Epithelial cell of esophagus (primary cell): ENCODE measurements at regions not wholly inside any gene's neighbourhood (a gene's known extent, or its start where the extent isn't known, plus 50 kb on each side); places are given as distances from the start of the nearest gene placed in this dataset.

Source experiments
- DNase-seq: peaks from one replicate; pipeline ENCODE4 v3.0.0; 2010; ENCODE audit warnings: low read depth
- H3K4me3 ChIP-seq: 2 replicates; pipeline ENCODE4 v1.5.1; 2011; ENCODE audit warnings: mild to moderate bottlenecking, low read length, control low read depth
- TF ChIP-seq, protein P1 (sequence below): IDR thresholded peaks from 2 replicates; pipeline ENCODE4 v1.5.1; 2011; ENCODE audit warnings: low read depth, mild to moderate bottlenecking, low read length, control low read depth, inconsistent platforms; ENCODE audit not compliant: insufficient read depth; ENCODE audit errors: missing control alignments

DNA sequence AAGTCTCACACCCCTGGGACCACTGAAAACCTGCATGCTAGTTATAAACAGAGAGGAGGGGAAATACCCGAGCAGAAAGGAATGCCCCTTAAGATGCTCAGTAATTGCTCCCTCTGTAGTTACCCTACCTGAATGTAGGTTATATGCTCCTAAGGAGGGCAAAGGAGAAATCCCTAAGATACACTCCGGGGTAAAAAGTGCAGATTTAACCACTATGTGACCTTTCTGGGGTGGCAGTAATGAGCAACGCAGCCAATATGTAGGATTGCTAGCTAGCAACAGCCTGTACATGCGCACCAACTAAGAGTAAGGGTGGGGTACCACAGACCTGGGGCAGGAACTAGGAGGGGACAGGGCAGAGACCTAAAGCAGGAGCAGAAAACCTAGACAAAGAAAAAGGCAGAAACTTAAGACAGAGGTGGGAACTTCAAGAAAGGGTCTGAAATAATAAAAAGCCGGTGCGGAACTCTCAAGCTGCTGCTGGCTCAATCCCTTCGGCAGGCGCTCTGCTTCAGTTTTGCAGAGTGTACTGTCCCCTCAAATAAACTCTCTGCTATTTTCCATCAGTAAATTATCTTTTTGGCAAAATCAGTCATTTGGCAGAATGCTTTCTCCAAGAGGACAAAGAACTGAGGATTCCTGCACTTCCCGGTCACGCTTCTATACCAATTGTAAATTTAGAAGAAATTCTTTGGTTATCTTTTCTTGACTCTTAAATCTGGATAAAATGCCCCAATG lies 823.8 kb downstream of the CDH11 start:
- TF ChIP-seq, protein P1, sequence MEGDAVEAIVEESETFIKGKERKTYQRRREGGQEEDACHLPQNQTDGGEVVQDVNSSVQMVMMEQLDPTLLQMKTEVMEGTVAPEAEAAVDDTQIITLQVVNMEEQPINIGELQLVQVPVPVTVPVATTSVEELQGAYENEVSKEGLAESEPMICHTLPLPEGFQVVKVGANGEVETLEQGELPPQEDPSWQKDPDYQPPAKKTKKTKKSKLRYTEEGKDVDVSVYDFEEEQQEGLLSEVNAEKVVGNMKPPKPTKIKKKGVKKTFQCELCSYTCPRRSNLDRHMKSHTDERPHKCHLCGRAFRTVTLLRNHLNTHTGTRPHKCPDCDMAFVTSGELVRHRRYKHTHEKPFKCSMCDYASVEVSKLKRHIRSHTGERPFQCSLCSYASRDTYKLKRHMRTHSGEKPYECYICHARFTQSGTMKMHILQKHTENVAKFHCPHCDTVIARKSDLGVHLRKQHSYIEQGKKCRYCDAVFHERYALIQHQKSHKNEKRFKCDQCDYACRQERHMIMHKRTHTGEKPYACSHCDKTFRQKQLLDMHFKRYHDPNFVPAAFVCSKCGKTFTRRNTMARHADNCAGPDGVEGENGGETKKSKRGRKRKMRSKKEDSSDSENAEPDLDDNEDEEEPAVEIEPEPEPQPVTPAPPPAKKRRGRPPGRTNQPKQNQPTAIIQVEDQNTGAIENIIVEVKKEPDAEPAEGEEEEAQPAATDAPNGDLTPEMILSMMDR = no peak
- no peak for DNase-seq
- H3K4me3 ChIP-seq = no peak overlapping the region

DNA sequence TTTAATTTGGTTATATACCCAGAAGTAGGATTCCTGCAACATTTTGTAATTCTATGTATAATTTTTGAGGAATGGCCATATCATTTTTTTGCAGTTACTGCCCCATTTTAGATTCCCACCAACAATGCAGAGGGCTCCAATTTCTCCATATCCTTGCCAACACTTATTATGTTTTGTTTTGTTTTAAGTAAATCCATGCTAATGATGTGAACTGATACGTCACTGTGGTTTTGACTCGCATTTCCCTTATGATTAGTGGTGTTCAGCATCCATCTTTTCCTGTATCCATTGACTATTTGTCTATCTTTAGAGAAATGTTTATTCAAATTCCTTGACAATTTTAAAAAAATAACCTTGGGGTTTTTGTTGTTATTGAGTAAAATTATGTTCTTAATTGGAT lies 826.4 kb downstream of the CDH11 start:
- H3K4me3 ChIP-seq = no peak overlapping the region
- no peak for DNase-seq
- TF ChIP-seq, protein P1 = no peak

DNA sequence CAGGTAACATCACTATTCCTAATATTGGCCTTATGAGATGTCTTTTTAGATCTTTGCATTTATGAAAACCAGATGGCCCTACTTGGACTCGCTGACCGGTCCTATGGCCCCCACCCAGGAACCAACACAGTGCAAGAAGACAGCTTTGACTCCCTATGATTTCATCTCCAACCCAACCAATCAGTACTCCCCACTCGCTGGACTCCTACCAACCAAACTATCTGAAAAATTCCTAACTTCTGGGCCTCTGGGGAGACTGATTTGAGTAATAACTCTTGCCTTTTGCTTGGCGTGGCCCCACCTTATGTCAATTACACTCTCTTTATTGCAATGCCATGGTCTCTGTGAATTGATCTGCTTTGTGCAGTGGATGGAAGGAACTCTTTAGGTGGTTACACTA lies 828.9 kb downstream of the CDH11 start:
- no peak overlapping the region for H3K4me3 ChIP-seq
- no peak for DNase-seq
- TF ChIP-seq, protein P1 = no peak

DNA sequence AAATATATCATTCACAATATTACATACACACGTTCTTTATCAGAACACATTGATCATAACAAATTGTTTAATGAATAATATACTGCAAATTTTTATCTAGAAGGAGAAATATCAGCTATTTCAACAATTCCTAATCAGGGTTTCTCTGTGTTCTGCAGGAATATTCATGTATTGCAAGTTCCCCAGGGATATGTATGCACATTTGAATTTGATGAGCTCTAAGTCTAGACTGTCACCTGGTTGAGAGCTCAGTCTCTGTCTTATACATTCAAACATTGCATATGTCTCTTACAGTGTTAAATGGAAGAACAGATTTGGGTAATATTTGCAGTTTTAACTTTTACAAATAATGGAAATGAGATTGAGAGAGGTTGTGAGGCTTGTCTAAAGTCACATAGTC lies 829.7 kb downstream of the CDH11 start:
- H3K4me3 ChIP-seq = no peak overlapping the region
- no peak for DNase-seq

DNA sequence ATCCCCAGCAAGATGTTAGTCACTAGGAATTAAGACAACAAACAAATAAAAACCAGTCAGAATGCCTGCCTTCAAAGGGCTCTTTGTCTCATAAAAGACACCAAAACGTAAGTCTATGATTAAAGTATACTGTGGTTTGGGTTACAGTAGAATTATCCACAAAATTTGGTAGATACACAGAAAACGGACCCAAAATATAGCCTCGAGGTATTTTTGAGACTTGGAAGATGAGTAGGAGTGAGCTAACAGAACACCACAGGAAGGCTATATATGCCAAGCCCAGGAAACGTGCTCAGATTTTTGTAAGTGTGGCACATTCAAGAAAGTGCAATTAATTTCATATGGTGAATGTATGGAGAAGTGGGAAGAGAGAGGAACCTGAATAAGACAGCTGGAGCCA lies 831.4 kb downstream of the CDH11 start:
- TF ChIP-seq, protein P1 = no peak
- no peak for DNase-seq
- no peak overlapping the region for H3K4me3 ChIP-seq

More for the DNA sequence above, 829.7 kb downstream of the CDH11 start:
- TF ChIP-seq, protein P1 = no peak

DNA sequence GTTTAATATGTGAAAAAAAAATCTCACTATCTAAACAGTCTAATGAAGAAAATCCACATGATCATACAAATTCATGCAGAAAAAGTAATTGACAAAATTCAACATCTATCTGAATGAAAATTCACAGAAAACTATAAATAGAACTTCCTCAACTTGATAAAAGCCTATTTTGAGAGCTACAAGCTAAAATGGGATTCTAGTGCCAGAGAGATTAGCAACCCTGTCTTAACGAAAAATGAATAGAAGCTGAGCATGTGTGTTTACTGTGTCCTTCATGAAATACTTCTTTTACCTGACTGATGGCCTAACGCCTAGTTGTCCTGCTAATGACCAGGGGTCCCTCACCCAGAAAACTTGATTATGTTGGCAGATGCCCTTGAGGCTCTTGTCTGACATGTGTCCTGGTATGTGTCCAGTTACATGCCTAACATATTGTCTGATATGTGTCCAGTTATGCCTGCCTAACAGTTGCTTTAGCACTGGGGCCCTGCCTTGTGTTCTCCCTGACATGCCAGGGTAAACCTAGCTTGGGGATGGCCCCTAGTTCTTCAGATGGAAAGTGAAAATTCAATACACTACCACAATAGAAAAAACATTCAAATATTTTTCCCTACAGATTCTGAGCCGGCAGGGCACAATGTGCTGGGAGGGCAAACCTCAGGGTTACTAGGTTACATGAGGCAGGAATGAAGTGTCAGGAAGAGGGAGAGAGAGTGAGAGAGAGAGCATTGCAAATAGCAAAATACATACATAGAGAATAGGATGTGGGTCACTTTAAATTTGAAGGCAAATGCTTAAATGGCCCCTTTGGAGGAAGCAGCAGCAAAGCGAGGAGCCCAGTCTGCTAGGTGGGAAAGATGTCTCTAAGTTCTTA lies 834.0 kb downstream of the CDH11 start:
- no peak overlapping the region for H3K4me3 ChIP-seq
- no peak for DNase-seq
- TF ChIP-seq, protein P1 = no peak
